GM20000 (cell line): ENCODE measurements at regions not wholly inside any gene's neighbourhood (a gene's known extent, or its start where the extent isn't known, plus 50 kb on each side); places are given as distances from the start of the nearest gene placed in this dataset.

Source experiments
- DNase-seq: peaks from one replicate; pipeline ENCODE4 v3.0.0; 2012; ENCODE audit warnings: low spot score
- CTCF ChIP-seq: IDR thresholded peaks from 2 replicates; pipeline ENCODE4 v1.5.1; 2012; ENCODE audit warnings: mild to moderate bottlenecking, control low read depth; ENCODE audit errors: extremely low read depth, missing control alignments

GRCh38 chr14:61959348-61959747 lies 197.1 kb downstream of the SNAPC1 start:
- no peak for DNase-seq

DNA sequence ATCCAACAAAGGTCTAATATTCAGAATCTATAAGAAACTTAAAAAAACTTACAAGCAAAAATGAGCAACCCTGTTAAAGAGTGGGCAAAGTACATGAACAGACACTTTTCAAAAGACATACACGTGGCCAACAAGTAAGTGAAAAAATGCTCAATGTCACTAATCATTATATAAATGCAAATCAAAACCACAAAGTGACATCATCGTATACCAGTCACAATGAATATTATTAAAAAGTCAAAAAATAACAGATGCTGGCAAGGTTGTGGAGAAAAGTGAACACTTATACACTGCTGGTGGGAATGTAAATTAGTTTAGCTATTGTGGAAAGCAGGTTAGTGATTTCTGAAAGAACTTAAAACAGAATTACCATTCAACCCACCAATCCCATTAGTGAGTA lies 199.1 kb downstream of the SNAPC1 start:
- DNase-seq, result no peak
- TF ChIP-seq CTCF, result no peak

More at GRCh38 chr14:61959348-61959747, 197.1 kb downstream of the SNAPC1 start:
- no peak for TF ChIP-seq CTCF

- DNase-seq, result no peak
- no peak for TF ChIP-seq CTCF
These were observed 201.7 kb downstream of the SNAPC1 start for GRCh38 chr14:61963926-61964325.

DNA sequence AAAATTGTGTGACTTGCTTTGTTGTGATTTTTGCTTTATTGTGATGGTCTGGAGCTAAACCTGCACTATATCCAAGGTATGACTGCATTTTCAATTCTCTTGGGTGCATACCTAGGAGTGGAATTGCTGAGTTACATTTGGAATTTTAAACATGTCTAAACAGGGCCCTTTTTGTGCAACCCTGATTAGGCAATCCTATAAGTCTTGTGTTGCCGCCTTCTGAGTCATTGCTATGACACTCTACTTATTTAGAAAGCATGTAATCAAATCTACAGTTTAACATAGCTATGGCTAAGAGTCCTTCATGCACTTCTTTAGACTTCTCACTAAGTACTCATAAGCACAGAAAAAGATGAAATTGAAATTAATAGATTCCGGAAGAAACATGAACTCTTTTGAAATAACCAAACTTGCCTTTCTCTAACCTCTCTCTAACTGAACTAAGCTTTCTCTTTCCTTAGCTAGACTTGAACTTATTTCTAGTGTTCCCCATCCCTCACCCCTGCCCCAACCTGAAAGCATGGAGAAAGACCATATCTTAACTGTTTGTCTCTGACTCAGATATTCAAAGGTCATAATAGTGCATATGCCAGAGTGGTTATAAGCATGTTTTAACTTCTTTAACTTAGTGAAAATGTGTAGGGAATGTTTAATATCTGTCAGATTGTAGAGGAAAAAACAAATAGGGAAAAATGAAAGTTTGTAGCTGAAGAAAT lies 203.0 kb downstream of the SNAPC1 start:
- TF ChIP-seq CTCF, result no peak

GRCh38 chr14:61968207-61968606 lies 206.0 kb downstream of the SNAPC1 start:
- TF ChIP-seq CTCF, result no peak
- no peak for DNase-seq

More for the DNA sequence above, 203.0 kb downstream of the SNAPC1 start:
- no peak for DNase-seq

DNA sequence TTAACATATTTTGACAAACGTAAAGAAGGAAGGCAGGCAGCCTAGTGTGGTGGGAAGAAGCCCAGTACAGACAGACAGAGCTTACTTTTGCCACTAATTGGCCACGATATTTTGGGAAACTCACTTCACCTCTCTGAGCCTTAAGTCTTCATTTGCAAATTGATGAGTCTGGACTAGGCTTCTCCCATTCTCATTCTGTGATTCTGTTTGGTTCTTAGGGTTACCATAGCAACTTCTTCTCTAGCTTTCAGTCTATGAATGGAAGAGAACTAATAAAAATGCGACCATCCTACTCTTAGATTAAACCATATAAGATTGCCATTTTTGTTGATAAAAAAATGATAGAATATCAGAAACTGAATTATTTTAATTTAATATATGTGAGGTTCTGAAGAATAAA lies 210.5 kb downstream of the SNAPC1 start:
- no peak for TF ChIP-seq CTCF
- no peak for DNase-seq

DNA sequence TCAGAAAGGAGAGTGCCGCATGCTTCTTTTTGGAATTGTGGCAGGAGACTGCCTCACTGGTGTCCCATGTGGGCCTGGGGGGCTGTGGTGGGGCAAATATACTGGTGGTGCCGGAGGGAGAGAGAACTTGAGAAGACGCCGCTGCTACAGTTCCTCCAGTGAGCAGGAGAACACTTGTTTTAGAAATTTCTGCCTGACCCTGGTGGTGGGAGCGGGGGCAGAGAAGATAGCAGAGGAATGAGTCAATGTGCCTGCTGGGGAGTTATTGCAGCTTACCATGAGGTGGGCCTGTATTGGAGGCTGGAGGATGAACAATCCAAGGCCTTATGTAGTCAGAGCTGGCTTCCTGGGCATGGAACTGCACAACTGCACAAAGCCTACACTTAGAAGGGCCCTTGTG lies 211.8 kb downstream of the SNAPC1 start:
- TF ChIP-seq CTCF, result no peak
- DNase-seq, result no peak
